ENCODE measurements at regions not wholly inside any gene's neighbourhood (a gene's known extent, or its start where the extent isn't known, plus 50 kb on each side); places are given as distances from the start of the nearest gene placed in this dataset.
"Not testable (repeated sequence)": the region's sequence is repeated elsewhere in the genome, so short reads cannot be mapped to it uniquely, and the experiment has no call there.

DNA sequence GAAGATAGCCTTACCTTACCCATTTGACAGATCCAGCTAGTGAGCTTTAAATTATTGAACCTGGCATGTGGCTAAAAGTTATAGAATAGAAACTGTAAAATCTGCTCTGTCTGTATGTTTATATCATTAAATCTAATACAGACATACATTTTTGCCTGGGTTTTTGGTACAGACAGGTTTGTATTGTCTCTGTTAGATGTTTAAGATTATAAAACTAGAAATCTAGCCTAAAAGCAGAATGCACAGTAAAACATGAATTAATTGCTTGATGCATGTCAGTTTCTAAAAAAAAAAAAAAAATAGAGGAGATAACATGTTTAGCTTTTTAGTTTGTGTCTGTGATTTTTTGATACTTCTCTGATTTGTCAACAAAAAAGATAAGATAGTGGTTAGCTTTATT lies 477.6 kb upstream of the LRRC7 start:
- Histone ChIP-seq H3K27ac (ENCODE audit: low read depth in 2 of 2, low read length in 1 of 2) (no peak overlapping the region), H3K9me3 (ENCODE audit: control insufficient read depth in 2 of 2, insufficient read depth in 1 of 2, low read depth in 1 of 2, low read length in 1 of 2) (no peaks in the 10 kb centered on the region)

DNA sequence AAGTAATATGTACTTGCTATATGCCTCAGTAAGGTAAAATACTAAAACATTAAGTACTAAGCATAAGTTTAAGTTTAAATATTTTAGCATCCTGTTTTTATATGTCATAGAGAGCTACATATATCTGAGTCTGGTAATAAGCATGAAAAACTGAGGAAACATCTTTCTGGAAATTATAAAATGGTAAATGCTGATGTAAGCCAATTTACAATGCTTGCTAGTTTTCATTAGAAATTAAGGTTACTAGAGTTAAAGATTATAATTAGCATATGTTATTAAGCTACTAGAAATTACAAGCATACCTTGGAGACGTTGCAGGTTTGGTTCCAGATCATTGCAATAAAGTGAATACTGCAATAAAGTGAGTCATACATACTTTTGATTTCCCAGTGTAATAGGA lies 477.0 kb upstream of the LRRC7 start:
- Histone ChIP-seq H3K27me3 (ENCODE audit: control insufficient read depth in 1 of 2, insufficient read depth in 2 of 2, low read length in 2 of 2) (no peaks in the 10 kb centered on the region), H3K36me3 (ENCODE audit: control insufficient read depth in 2 of 2, insufficient read depth in 2 of 2, low read length in 1 of 2) (no peaks in the 10 kb centered on the region), H3K4me1 (ENCODE audit: control insufficient read depth in 2 of 2, insufficient read depth in 2 of 2, low read length in 1 of 2) (no peaks in the 10 kb centered on the region), H3K27ac (ENCODE audit: low read depth in 2 of 2, low read length in 1 of 2) (no peak overlapping the region), H3K9me3 (ENCODE audit: control insufficient read depth in 2 of 2, insufficient read depth in 1 of 2, low read depth in 1 of 2, low read length in 1 of 2) (no peaks in the 10 kb centered on the region), H3K4me3 (ENCODE audit: low read depth in 1 of 2, low read length in 2 of 2) (no peak overlapping the region)
- 41 to 61% methylated on average over 1 of the region's 1 CpG for WGBS, 2 donors

More for the DNA sequence above, 477.6 kb upstream of the LRRC7 start:
- H3K36me3 ChIP-seq (ENCODE audit: control insufficient read depth in 2 of 2, insufficient read depth in 2 of 2, low read length in 1 of 2) = no peaks in the 10 kb centered on the region
- no peaks in the 10 kb centered on the region for H3K4me1 ChIP-seq (ENCODE audit: control insufficient read depth in 2 of 2, insufficient read depth in 2 of 2, low read length in 1 of 2)
- H3K27me3 ChIP-seq (ENCODE audit: control insufficient read depth in 1 of 2, insufficient read depth in 2 of 2, low read length in 2 of 2) = no peaks in the 10 kb centered on the region
- H3K4me3 ChIP-seq (ENCODE audit: low read depth in 1 of 2, low read length in 2 of 2) = no peak overlapping the region

DNA sequence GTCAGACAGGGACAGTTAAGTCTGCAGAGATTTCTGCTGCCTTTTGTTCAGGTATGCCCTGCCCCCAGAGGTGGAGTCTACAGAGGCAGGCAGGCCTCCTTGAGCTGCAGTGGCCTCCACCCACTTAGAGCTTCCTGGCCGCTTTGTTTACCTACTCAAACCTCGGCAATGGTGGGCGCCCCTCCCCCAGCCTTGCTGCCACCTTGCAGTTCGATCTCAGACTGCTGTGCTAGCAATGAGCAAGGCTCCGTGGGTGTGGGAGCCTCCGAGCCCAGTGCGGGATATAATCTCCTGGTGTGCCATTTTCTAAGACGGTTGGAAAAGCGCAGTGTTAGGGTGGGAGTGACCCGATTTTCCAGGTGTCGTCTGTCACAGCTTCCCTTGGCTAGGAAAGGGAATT lies 465.7 kb upstream of the LRRC7 start:
- not testable (repeated sequence) for H3K36me3 ChIP-seq (ENCODE audit: control insufficient read depth in 2 of 2, insufficient read depth in 2 of 2, low read length in 1 of 2); H3K9me3 ChIP-seq (ENCODE audit: control insufficient read depth in 2 of 2, insufficient read depth in 1 of 2, low read depth in 1 of 2, low read length in 1 of 2); H3K27me3 ChIP-seq (ENCODE audit: control insufficient read depth in 1 of 2, insufficient read depth in 2 of 2, low read length in 2 of 2); H3K4me3 ChIP-seq (ENCODE audit: low read depth in 1 of 2, low read length in 2 of 2); H3K4me1 ChIP-seq (ENCODE audit: control insufficient read depth in 2 of 2, insufficient read depth in 2 of 2, low read length in 1 of 2); H3K27ac ChIP-seq (ENCODE audit: low read depth in 2 of 2, low read length in 1 of 2)
- 90 to 94% methylated on average over 11 of the region's 11 CpGs for WGBS, 2 donors

DNA sequence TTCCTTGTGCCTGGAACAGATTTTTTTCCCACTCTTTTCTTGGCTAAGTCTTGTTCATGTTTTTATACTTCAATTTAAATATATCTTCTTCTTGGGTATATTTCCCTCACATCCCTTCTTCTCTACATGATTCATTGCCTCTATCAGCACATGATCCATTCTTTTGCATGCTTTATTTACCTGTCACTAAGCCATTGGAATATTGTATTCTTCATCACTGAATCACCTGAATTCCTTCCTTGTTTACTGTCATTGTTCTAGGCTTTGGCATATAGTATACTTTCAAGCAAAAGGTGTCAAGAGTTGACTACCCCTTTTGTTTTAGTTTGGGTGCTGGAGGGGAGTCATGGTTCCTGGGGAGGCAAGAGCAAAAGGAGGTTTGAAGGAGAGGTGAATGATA lies 464.5 kb upstream of the LRRC7 start:
- no peaks in the 10 kb centered on the region for H3K27me3 ChIP-seq (ENCODE audit: control insufficient read depth in 1 of 2, insufficient read depth in 2 of 2, low read length in 2 of 2)
- H3K36me3 ChIP-seq (ENCODE audit: control insufficient read depth in 2 of 2, insufficient read depth in 2 of 2, low read length in 1 of 2) = no peaks in the 10 kb centered on the region
- H3K9me3 ChIP-seq (ENCODE audit: control insufficient read depth in 2 of 2, insufficient read depth in 1 of 2, low read depth in 1 of 2, low read length in 1 of 2) = no peaks in the 10 kb centered on the region
- H3K4me3 ChIP-seq (ENCODE audit: low read depth in 1 of 2, low read length in 2 of 2) = no peak overlapping the region
- no peaks in the 10 kb centered on the region for H3K4me1 ChIP-seq (ENCODE audit: control insufficient read depth in 2 of 2, insufficient read depth in 2 of 2, low read length in 1 of 2)
- no peak overlapping the region for H3K27ac ChIP-seq (ENCODE audit: low read depth in 2 of 2, low read length in 1 of 2)

DNA sequence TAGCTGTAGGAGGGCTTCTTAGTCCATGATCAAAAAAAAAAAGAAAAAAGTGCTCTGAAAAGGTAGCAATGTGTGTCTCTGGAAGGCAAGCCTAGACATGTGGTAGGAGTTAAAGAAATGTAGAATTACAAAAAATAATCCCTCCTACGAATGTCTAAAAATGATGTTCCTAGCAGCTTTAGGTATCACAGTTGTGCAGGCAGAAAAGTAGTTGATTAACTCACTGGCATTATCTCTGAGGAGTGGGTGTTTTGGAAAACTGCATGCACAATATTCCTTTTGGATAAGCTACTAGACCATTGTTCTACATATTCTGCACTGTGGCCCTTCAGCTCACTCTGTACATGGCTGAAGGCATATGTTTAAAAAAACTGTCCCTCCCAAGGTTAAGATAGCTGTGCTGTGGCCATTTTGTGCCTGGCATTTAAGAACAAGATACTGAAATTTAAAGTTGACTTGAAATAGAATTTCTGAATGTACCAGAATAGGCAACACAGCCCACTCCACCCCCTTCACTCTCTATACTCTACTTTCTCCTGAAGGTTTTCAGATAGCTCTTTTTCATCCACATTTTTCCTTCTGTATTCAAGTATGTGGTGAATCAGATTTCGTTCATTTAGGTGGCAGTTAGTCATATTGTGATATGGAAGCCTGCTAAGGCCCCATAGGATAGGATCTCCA lies 463.9 kb upstream of the LRRC7 start:
- Histone ChIP-seq H3K9me3 (ENCODE audit: control insufficient read depth in 2 of 2, insufficient read depth in 1 of 2, low read depth in 1 of 2, low read length in 1 of 2) (no peaks in the 10 kb centered on the region), H3K4me3 (ENCODE audit: low read depth in 1 of 2, low read length in 2 of 2) (no peak overlapping the region), H3K36me3 (ENCODE audit: control insufficient read depth in 2 of 2, insufficient read depth in 2 of 2, low read length in 1 of 2) (no peaks in the 10 kb centered on the region), H3K27me3 (ENCODE audit: control insufficient read depth in 1 of 2, insufficient read depth in 2 of 2, low read length in 2 of 2) (no peaks in the 10 kb centered on the region), H3K4me1 (ENCODE audit: control insufficient read depth in 2 of 2, insufficient read depth in 2 of 2, low read length in 1 of 2) (no peaks in the 10 kb centered on the region), H3K27ac (ENCODE audit: low read depth in 2 of 2, low read length in 1 of 2) (no peak overlapping the region)
- whole genome bisulfite sequencing, 2 donors = 59 to 66% methylated on average over 2 of the region's 2 CpGs

DNA sequence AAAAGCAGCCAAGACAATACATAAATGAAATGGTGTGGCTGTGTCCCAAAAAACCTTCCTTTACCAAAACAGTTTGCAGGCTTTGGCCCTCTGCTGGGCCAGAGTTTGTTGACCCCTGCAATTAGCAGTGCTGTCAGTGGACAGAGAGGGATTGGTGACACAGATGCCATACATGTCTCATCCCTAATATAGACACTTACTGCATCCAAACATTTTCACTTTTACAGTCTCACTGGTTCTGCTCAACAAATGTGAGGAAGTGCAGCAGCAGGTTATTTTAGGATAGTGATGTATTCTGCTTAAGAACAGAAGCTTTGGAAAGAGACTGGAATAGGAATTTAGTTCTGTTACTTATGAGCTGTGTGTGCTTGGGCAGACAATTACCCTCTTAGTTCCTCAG lies 462.8 kb upstream of the LRRC7 start:
- Histone ChIP-seq H3K4me1 (ENCODE audit: control insufficient read depth in 2 of 2, insufficient read depth in 2 of 2, low read length in 1 of 2) (no peaks in the 10 kb centered on the region), H3K27me3 (ENCODE audit: control insufficient read depth in 1 of 2, insufficient read depth in 2 of 2, low read length in 2 of 2) (no peaks in the 10 kb centered on the region), H3K4me3 (ENCODE audit: low read depth in 1 of 2, low read length in 2 of 2) (no peak overlapping the region), H3K9me3 (ENCODE audit: control insufficient read depth in 2 of 2, insufficient read depth in 1 of 2, low read depth in 1 of 2, low read length in 1 of 2) (no peaks in the 10 kb centered on the region), H3K36me3 (ENCODE audit: control insufficient read depth in 2 of 2, insufficient read depth in 2 of 2, low read length in 1 of 2) (no peaks in the 10 kb centered on the region), H3K27ac (ENCODE audit: low read depth in 2 of 2, low read length in 1 of 2) (no peak overlapping the region)

DNA sequence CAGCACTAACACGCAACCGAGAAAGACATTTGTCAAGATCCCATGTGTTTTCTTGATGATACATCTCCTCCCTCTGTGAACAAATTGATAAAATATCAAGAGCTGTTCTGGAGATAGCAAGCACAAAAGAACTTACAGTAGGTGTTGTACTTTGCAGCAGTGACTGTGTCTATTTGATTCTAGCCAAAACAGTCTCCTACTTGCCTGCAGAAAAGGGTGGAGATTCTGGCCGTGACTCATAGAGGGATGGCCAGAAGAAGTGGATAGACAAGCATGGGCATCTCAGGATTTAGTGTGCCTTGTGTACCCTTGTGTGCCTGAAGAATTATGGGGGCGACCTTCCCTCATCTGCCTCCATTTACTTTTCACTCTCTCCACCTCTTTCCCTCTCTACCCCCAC lies 458.4 kb upstream of the LRRC7 start:
- H3K4me3 ChIP-seq (ENCODE audit: low read depth in 1 of 2, low read length in 2 of 2) = no peak overlapping the region
- WGBS, 2 donors = 53 to 75% methylated on average over 4 of the region's 4 CpGs

DNA sequence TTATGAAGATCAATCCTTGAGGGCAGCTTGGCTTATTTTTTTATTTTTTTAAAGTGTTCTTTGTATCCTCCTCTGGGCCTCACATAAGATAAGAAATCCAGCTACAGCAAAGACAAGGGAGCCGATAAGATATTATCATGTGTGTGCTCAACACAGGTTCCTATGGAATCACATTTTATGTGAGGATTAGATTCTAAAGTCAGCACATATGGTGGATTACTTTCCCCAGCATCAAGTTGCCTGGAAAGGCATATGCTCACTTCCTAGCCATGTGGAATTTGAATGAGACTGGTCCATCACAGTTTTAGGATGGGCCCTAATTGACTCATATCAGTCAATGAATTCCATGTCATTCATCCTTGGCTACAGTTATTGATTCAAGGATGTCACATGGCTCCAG lies 456.9 kb upstream of the LRRC7 start:
- no peak overlapping the region for H3K4me3 ChIP-seq (ENCODE audit: low read depth in 1 of 2, low read length in 2 of 2)
- no peak overlapping the region for H3K27ac ChIP-seq (ENCODE audit: low read depth in 2 of 2, low read length in 1 of 2)
- 74 to 89% methylated on average over 1 of the region's 1 CpG for WGBS, 2 donors

More for the DNA sequence above, 458.4 kb upstream of the LRRC7 start:
- H3K27ac ChIP-seq (ENCODE audit: low read depth in 2 of 2, low read length in 1 of 2) = no peak overlapping the region
- no peaks in the 10 kb centered on the region for H3K36me3 ChIP-seq (ENCODE audit: control insufficient read depth in 2 of 2, insufficient read depth in 2 of 2, low read length in 1 of 2)
- H3K27me3 ChIP-seq (ENCODE audit: control insufficient read depth in 1 of 2, insufficient read depth in 2 of 2, low read length in 2 of 2) = no peaks in the 10 kb centered on the region
- no peaks in the 10 kb centered on the region for H3K9me3 ChIP-seq (ENCODE audit: control insufficient read depth in 2 of 2, insufficient read depth in 1 of 2, low read depth in 1 of 2, low read length in 1 of 2)
- no peaks in the 10 kb centered on the region for H3K4me1 ChIP-seq (ENCODE audit: control insufficient read depth in 2 of 2, insufficient read depth in 2 of 2, low read length in 1 of 2)

DNA sequence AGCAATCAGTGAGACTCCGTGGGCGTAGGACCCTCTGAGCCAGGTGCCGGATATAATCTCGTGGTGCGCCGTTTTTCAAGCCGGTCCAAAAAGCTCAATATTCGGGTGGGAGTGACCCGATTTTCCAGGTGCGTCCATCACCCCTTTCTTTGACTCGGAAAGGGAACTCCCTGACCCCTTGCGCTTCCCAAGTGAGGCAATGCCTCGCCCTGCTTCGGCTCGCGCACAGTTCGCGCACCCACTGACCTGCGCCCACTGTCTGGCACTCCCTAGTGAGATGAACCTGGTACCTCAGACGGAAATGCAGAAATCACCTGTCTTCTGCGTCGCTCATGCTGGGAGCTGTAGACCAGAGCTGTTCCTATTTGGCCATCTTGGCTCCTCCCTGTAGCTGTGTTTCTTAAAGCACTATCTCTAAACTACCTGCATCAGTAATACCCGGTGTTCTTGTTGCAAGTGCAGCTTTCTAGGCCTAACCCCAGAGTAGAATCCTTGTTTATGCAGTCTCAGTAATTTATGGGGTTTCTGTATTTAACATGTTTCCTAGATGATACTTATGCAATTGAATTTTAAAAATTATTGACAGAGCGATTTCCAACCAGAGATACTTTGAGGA lies 447.5 kb upstream of the LRRC7 start:
- not testable (repeated sequence) for H3K9me3 ChIP-seq (ENCODE audit: control insufficient read depth in 2 of 2, insufficient read depth in 1 of 2, low read depth in 1 of 2, low read length in 1 of 2); H3K27ac ChIP-seq (ENCODE audit: low read depth in 2 of 2, low read length in 1 of 2); H3K36me3 ChIP-seq (ENCODE audit: control insufficient read depth in 2 of 2, insufficient read depth in 2 of 2, low read length in 1 of 2); H3K4me1 ChIP-seq (ENCODE audit: control insufficient read depth in 2 of 2, insufficient read depth in 2 of 2, low read length in 1 of 2); H3K4me3 ChIP-seq (ENCODE audit: low read depth in 1 of 2, low read length in 2 of 2); H3K27me3 ChIP-seq (ENCODE audit: control insufficient read depth in 1 of 2, insufficient read depth in 2 of 2, low read length in 2 of 2)
- WGBS, 2 donors = 92% methylated on average over 24 of the region's 24 CpGs

More for the DNA sequence above, 456.9 kb upstream of the LRRC7 start:
- Histone ChIP-seq H3K36me3 (ENCODE audit: control insufficient read depth in 2 of 2, insufficient read depth in 2 of 2, low read length in 1 of 2) (no peaks in the 10 kb centered on the region), H3K9me3 (ENCODE audit: control insufficient read depth in 2 of 2, insufficient read depth in 1 of 2, low read depth in 1 of 2, low read length in 1 of 2) (no peaks in the 10 kb centered on the region), H3K4me1 (ENCODE audit: control insufficient read depth in 2 of 2, insufficient read depth in 2 of 2, low read length in 1 of 2) (no peaks in the 10 kb centered on the region), H3K27me3 (ENCODE audit: control insufficient read depth in 1 of 2, insufficient read depth in 2 of 2, low read length in 2 of 2) (no peaks in the 10 kb centered on the region)

DNA sequence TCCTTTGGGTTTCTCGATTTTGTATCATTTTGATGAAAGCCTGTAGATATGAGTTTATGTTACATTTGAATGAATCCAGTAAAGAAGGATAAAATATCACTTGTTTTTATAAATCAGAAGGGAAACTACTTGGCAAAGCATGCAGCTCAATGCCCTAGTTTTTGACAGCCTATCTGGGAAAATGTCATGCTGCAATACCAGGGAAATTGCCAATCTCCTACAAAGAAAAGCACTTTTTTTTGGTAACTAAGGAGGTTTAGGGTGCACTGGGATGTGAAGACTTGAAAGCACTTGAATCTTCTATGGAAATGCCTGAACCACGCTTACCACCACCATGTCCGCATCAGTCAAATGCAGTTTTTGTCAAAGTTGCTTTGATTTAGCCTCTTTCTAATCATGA lies 446.9 kb upstream of the LRRC7 start:
- WGBS, 2 donors = 77 to 90% methylated on average over 3 of the region's 3 CpGs
- Histone ChIP-seq H3K9me3 (ENCODE audit: control insufficient read depth in 2 of 2, insufficient read depth in 1 of 2, low read depth in 1 of 2, low read length in 1 of 2) (no peaks in the 10 kb centered on the region), H3K27me3 (ENCODE audit: control insufficient read depth in 1 of 2, insufficient read depth in 2 of 2, low read length in 2 of 2) (no peaks in the 10 kb centered on the region), H3K36me3 (ENCODE audit: control insufficient read depth in 2 of 2, insufficient read depth in 2 of 2, low read length in 1 of 2) (no peaks in the 10 kb centered on the region), H3K4me3 (ENCODE audit: low read depth in 1 of 2, low read length in 2 of 2) (no peak overlapping the region), H3K4me1 (ENCODE audit: control insufficient read depth in 2 of 2, insufficient read depth in 2 of 2, low read length in 1 of 2) (no peaks in the 10 kb centered on the region), H3K27ac (ENCODE audit: low read depth in 2 of 2, low read length in 1 of 2) (no peak overlapping the region)
